B cell (primary cell): ENCODE measurements at regions not wholly inside any gene's neighbourhood (a gene's known extent, or its start where the extent isn't known, plus 50 kb on each side); places are given as distances from the start of the nearest gene placed in this dataset.

ENCODE experiments used
- ATAC-seq: fragments of 200-7000 bp; cut with Tn5 transposase; one replicate; pipeline ENCODE4 v1.10.0; 2021; ENCODE audit warnings: low read depth, mild to moderate bottlenecking, moderate number of reproducible peaks, moderate library complexity
- CTCF ChIA-PET: fragments of 350-600 bp; sonication (Branson Sonifier 250); formaldehyde crosslinking; loops from one replicate; lab custom pipeline; 2021; ENCODE audit warnings: antibody characterized with exemption, inconsistent platforms; lab: Charles Lee
- POLR2A ChIA-PET: fragments of 350-600 bp; sonication (Branson Sonifier 250); formaldehyde crosslinking; loops from one replicate; lab custom pipeline; 2021; ENCODE audit warnings: antibody characterized with exemption; lab: Charles Lee
- DNase-seq: peaks from one replicate; pipeline ENCODE4 v3.0.0; 2013
- H2AFZ ChIP-seq: 2 replicates; pipeline ENCODE4 v1.6.1; 2012; ENCODE audit warnings: mild to moderate bottlenecking, low read depth, low read length; ENCODE audit not compliant: insufficient read depth, poor library complexity, severe bottlenecking
- H3K27ac ChIP-seq, 2 donors: 1 replicate in 1 of 2; 2 replicates in 1 of 2; pipeline ENCODE4 v1.5.1; 2012 to 2013; ENCODE audit warnings: low read length in 2 of 2, mild to moderate bottlenecking in 2 of 2, moderate library complexity in 1 of 2
- H3K27me3 ChIP-seq, 4 experiments: fragments of 200-600 bp in 1 of 4; sonication (generic) in 1 of 4; replicated peaks in 1 of 4; 1 replicate in 2 of 4; 2 replicates in 2 of 4; pipeline versions ENCODE4 v1.6.1 to v1.7.0; 2013 to 2016; ENCODE audit warnings: low read length in 3 of 4, mild to moderate bottlenecking in 2 of 4, mixed read lengths in 1 of 4, moderate library complexity in 1 of 4; ENCODE audit not compliant: insufficient read depth in 4 of 4, control insufficient read depth in 3 of 4; ENCODE audit errors: control extremely low read depth in 1 of 4
- H3K36me3 ChIP-seq, 2 experiments: replicated peaks in 1 of 2; 1 replicate in 1 of 2; 2 replicates in 1 of 2; pipeline versions ENCODE4 v1.6.1 to v1.7.1; 2013; ENCODE audit warnings: low read length in 1 of 2; ENCODE audit not compliant: insufficient read depth in 2 of 2, control insufficient read depth in 1 of 2; ENCODE audit errors: control extremely low read depth in 1 of 2, extremely low read depth in 1 of 2
- H3K4me1 ChIP-seq, 2 donors: fragments of 200-600 bp in 1 of 2; sonication (generic) in 1 of 2; 1 replicate in 1 of 2; 2 replicates in 1 of 2; pipeline versions ENCODE4 v1.5.1 to v1.6.1; 2013 to 2017; ENCODE audit warnings: low read length in 2 of 2; ENCODE audit not compliant: control insufficient read depth in 2 of 2, insufficient read depth in 2 of 2
- H3K4me2 ChIP-seq: replicated peaks from 2 replicates; pipeline ENCODE3; 2012; ENCODE audit warnings: mild to moderate bottlenecking, low read depth, low read length; ENCODE audit not compliant: poor library complexity, severe bottlenecking
- H3K4me3 ChIP-seq, 5 experiments: fragments of 200-600 bp in 1 of 5; sonication (generic) in 1 of 5; 1 replicate in 3 of 5; 2 replicates in 2 of 5; pipeline versions ENCODE4 v1.5.1 to v1.7.0; 2011 to 2016; ENCODE audit warnings: low read length in 4 of 5, mild to moderate bottlenecking in 4 of 5, low read depth in 2 of 5, control low read depth in 1 of 5, moderate library complexity in 1 of 5; ENCODE audit not compliant: insufficient read depth in 1 of 5; ENCODE audit errors: control extremely low read depth in 1 of 5, extremely low read depth in 1 of 5
- H3K79me2 ChIP-seq: fragments of 200-600 bp; sonication (generic); one replicate; pipeline ENCODE4 v1.6.0; 2016; ENCODE audit warnings: low read length; ENCODE audit not compliant: control insufficient read depth, insufficient read depth
- H3K9ac ChIP-seq: fragments of 200-600 bp; sonication (generic); 2 replicates; pipeline ENCODE4 v1.6.1; 2017; ENCODE audit warnings: mild to moderate bottlenecking, low read length, moderate library complexity
- H3K9me3 ChIP-seq, 3 donors: one replicate each; pipeline versions ENCODE4 v1.6.1 to v1.7.1; 2013; ENCODE audit warnings: low read length in 2 of 3; ENCODE audit not compliant: control insufficient read depth in 2 of 3, insufficient read depth in 1 of 3; ENCODE audit errors: control extremely low read depth in 1 of 3
- H4K20me1 ChIP-seq: 2 replicates; pipeline ENCODE4 v1.6.0; 2012; ENCODE audit warnings: mild to moderate bottlenecking, low read length; ENCODE audit not compliant: insufficient read depth, control insufficient read depth, poor library complexity, severe bottlenecking
- H3K27ac Mint-ChIP-seq: one replicate; pipeline ENCODE4 v1.8.0; 2021; ENCODE audit warnings: mixed read lengths
- H3K27me3 Mint-ChIP-seq: one replicate; pipeline ENCODE4 v1.8.0; 2021; ENCODE audit warnings: mixed read lengths
- H3K4me1 Mint-ChIP-seq: one replicate; pipeline ENCODE4 v1.8.0; 2021; ENCODE audit warnings: mixed read lengths
- H3K4me3 Mint-ChIP-seq: one replicate; pipeline ENCODE4 v1.8.0; 2021; ENCODE audit warnings: mixed read lengths
- H3K9me3 Mint-ChIP-seq: one replicate; pipeline ENCODE4 v1.8.0; 2022; ENCODE audit warnings: mixed read lengths; ENCODE audit not compliant: insufficient read depth
- EZH2 ChIP-seq: IDR thresholded peaks from 2 replicates; pipeline ENCODE4 v1.6.1; 2012; ENCODE audit warnings: borderline replicate concordance, low read depth, mild to moderate bottlenecking, moderate library complexity, low read length; ENCODE audit not compliant: insufficient read depth, poor library complexity, severe bottlenecking
- WGBS: methylation state at CpG from one replicate; pipeline ENCODE4 v1.1.5; 2013; ENCODE audit warnings: missing lambda C conversion rate; ENCODE audit not compliant: insufficient coverage; 5-methylcytosine and 5-hydroxymethylcytosine counted together
- intact Hi-C: fragments of 100-400 bp; cut with micrococcal nuclease; formaldehyde crosslinking; loops from one replicate; pipeline ENCODE4 v1.10.0; 2022
- TF ChIP-seq, protein P1 (sequence below): fragments of 200-600 bp; IDR thresholded peaks from one replicate; pipeline ENCODE4 v1.8.0; 2022; ENCODE audit warnings: antibody characterized with exemption, mild to moderate bottlenecking

- ATAC-seq (no peak), DNase-seq (no peak)
- Histone ChIP-seq H3K27ac (no peak overlapping the region), H3K9me3 (peaks cover 0 to 9% (median 0%) of the 10 kb centered on the region in 3 donors), H2AFZ (no peak overlapping the region), H3K36me3 (no peaks in the 10 kb centered on the region), H4K20me1 (no peaks in the 10 kb centered on the region), H3K9ac (no peak overlapping the region), H3K79me2 (no peaks in the 10 kb centered on the region), H3K4me2 (no peak overlapping the region), H3K27me3 (no peaks in the 10 kb centered on the region), H3K4me3 (no peak overlapping the region), H3K4me1 (peaks cover 29 to 33% of the 10 kb centered on the region in 2 donors)
- Mint-ChIP-seq H3K27ac (no peak overlapping the region), H3K27me3 (no peaks in the 10 kb centered on the region), H3K4me1 (peaks cover 28% of the 10 kb centered on the region), H3K4me3 (no peak overlapping the region), H3K9me3 (peaks cover 2% of the 10 kb centered on the region)
- intact Hi-C loops = no loop called here
- 98% methylated on average over 19 of the region's 24 CpGs for WGBS
- ChIA-PET POLR2A (no interaction called here), CTCF (no interaction called here)
- TF ChIP-seq, protein P1, sequence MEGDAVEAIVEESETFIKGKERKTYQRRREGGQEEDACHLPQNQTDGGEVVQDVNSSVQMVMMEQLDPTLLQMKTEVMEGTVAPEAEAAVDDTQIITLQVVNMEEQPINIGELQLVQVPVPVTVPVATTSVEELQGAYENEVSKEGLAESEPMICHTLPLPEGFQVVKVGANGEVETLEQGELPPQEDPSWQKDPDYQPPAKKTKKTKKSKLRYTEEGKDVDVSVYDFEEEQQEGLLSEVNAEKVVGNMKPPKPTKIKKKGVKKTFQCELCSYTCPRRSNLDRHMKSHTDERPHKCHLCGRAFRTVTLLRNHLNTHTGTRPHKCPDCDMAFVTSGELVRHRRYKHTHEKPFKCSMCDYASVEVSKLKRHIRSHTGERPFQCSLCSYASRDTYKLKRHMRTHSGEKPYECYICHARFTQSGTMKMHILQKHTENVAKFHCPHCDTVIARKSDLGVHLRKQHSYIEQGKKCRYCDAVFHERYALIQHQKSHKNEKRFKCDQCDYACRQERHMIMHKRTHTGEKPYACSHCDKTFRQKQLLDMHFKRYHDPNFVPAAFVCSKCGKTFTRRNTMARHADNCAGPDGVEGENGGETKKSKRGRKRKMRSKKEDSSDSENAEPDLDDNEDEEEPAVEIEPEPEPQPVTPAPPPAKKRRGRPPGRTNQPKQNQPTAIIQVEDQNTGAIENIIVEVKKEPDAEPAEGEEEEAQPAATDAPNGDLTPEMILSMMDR = no peak
- TF ChIP-seq EZH2 = no peak
Measured at GRCh38 chr5:56498759-56499395, 265.7 kb upstream of the ANKRD55 start.

DNA sequence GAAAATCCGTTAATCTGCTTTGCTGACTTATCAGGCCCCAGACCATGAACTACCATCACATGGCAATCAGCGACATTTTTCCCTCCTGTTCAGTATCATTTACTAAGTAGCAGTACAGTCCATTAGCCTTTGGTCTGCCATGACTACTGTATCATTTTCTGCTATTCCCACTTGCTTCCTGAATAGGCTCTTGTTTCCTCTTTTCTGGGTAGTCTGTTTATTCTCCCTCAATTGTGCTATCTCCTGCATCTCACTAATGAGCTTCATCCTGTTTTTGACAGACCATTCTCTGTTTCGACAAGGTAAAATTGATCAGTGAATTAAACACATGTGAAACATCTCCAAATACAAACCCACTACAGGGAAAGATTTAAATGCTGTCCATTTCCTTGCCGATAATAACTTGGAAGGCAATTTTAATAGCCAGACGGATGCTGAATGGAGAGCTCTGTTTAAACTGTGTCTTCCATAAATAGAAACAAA, 263.5 kb upstream of the ANKRD55 start:
- TF ChIP-seq, protein P1 = no peak
- TF ChIP-seq EZH2 = no peak
- Histone ChIP-seq H4K20me1 (no peaks in the 10 kb centered on the region), H3K4me3 (no peak overlapping the region), H3K27ac (no peak overlapping the region), H3K4me1 (peaks cover 23% of the 10 kb centered on the region in 2 donors), H3K27me3 (no peaks in the 10 kb centered on the region), H2AFZ (no peak overlapping the region), H3K36me3 (no peaks in the 10 kb centered on the region), H3K9me3 (peaks cover 0 to 9% (median 0%) of the 10 kb centered on the region in 3 donors), H3K79me2 (no peaks in the 10 kb centered on the region), H3K9ac (no peak overlapping the region), H3K4me2 (no peak overlapping the region)
- H3K4me3 Mint-ChIP-seq = no peak overlapping the region
- 77% methylated on average over 3 of the region's 5 CpGs for WGBS
- H3K27ac Mint-ChIP-seq = no peak overlapping the region
- no peak for DNase-seq
- intact Hi-C loops = no loop called here
- ChIA-PET POLR2A (no interaction called here), CTCF (no interaction called here)
- no peaks in the 10 kb centered on the region for H3K9me3 Mint-ChIP-seq
- ATAC-seq = no peak
- peaks cover 18% of the 10 kb centered on the region for H3K4me1 Mint-ChIP-seq
- no peaks in the 10 kb centered on the region for H3K27me3 Mint-ChIP-seq
